GM23338 (cell line): ENCODE measurements at regions not wholly inside any gene's neighbourhood (a gene's known extent, or its start where the extent isn't known, plus 50 kb on each side); places are given as distances from the start of the nearest gene placed in this dataset.

Experiments
- ATAC-seq: fragments of 200-7000 bp; cut with Tn5 transposase; 3 replicates; pipeline ENCODE4 v1.9.1; 2020
- DNase-seq: peaks from one replicate; pipeline ENCODE4 v3.0.0-alpha.2; 2015; ENCODE audit warnings: low spot score
- H2AFZ ChIP-seq: fragments of 200-600 bp; sonication (generic); 2 replicates; pipeline ENCODE4 v1.8.0; 2016; ENCODE audit warnings: antibody characterized with exemption, mild to moderate bottlenecking, moderate library complexity
- H3F3A ChIP-seq: fragments of 200-600 bp; sonication (generic); replicated peaks from 2 replicates; pipeline ENCODE4 v1.8.0; 2017; ENCODE audit warnings: antibody characterized with exemption, mixed run types, low read depth
- H3K27ac ChIP-seq: fragments of 200-600 bp; sonication (generic); 2 replicates; pipeline ENCODE4 v1.6.1; 2016; ENCODE audit warnings: low read depth
- H3K27me3 ChIP-seq: fragments of 200-600 bp; sonication (generic); 2 replicates; pipeline ENCODE4 v1.8.0; 2016; ENCODE audit warnings: mild to moderate bottlenecking, mixed run types, moderate library complexity; ENCODE audit not compliant: insufficient read depth
- H3K36me3 ChIP-seq: fragments of 200-600 bp; sonication (generic); 2 replicates; pipeline ENCODE4 v1.8.0; 2016; ENCODE audit warnings: mild to moderate bottlenecking; ENCODE audit not compliant: insufficient read depth
- H3K4me1 ChIP-seq: fragments of 200-600 bp; sonication (generic); 2 replicates; pipeline ENCODE4 v1.8.0; 2016; ENCODE audit warnings: mild to moderate bottlenecking, moderate library complexity; ENCODE audit not compliant: insufficient read depth
- H3K4me2 ChIP-seq: fragments of 200-600 bp; sonication (generic); 2 replicates; pipeline ENCODE4 v1.7.1; 2017; ENCODE audit warnings: mixed run types
- H3K4me3 ChIP-seq: fragments of 200-600 bp; sonication (generic); 2 replicates; pipeline ENCODE4 v1.6.1; 2016; ENCODE audit warnings: mixed run types
- H3K79me2 ChIP-seq: fragments of 200-600 bp; sonication (generic); replicated peaks from 2 replicates; pipeline ENCODE4 v1.8.0; 2017; ENCODE audit warnings: mild to moderate bottlenecking; ENCODE audit not compliant: insufficient read depth
- H3K9me2 ChIP-seq: fragments of 200-600 bp; sonication (generic); 2 replicates; pipeline ENCODE4 v1.8.0; 2017; ENCODE audit not compliant: insufficient read depth
- H4K20me1 ChIP-seq: fragments of 200-600 bp; sonication (generic); replicated peaks from 2 replicates; pipeline ENCODE4 v1.8.0; 2017; ENCODE audit warnings: mild to moderate bottlenecking; ENCODE audit not compliant: insufficient read depth
- H3K27ac Mint-ChIP-seq: 2 replicates; pipeline ENCODE4 v1.8.0; 2020; ENCODE audit warnings: inconsistent platforms, mild to moderate bottlenecking, moderate library complexity, mixed read lengths
- H3K27me3 Mint-ChIP-seq: 3 replicates; pipeline ENCODE4 v1.8.0; 2022; ENCODE audit warnings: low read depth, mild to moderate bottlenecking, moderate library complexity, mixed read lengths, inconsistent platforms; ENCODE audit not compliant: insufficient read depth, poor library complexity
- H3K36me3 Mint-ChIP-seq: 3 replicates; pipeline ENCODE4 v1.8.0; 2021; ENCODE audit warnings: low read depth, mild to moderate bottlenecking, inconsistent platforms, moderate library complexity, mixed read lengths
- H3K4me1 Mint-ChIP-seq: 3 replicates; pipeline ENCODE4 v1.8.0; 2020; ENCODE audit warnings: mild to moderate bottlenecking, inconsistent platforms, mixed read lengths
- H3K4me3 Mint-ChIP-seq: 3 replicates; pipeline ENCODE4 v1.8.0; 2021; ENCODE audit warnings: moderate library complexity, mild to moderate bottlenecking, inconsistent platforms, mixed read lengths
- H3K9me3 Mint-ChIP-seq: 3 replicates; pipeline ENCODE4 v1.8.0; 2020; ENCODE audit warnings: moderate library complexity, mild to moderate bottlenecking, inconsistent platforms, mixed read lengths
- CREB1 ChIP-seq: fragments of 250-450 bp; sonication (Bioruptor Pico); IDR thresholded peaks from 2 replicates; pipeline ENCODE4 v1.5.0; 2020; ENCODE audit warnings: low read depth, mild to moderate bottlenecking, moderate library complexity
- CTCF ChIP-seq, 2 experiments: fragments of 200-600 bp in 1 of 2; sonication (generic) in 1 of 2; conservative IDR thresholded peaks; 2 replicates each; pipeline versions ENCODE4 v1.5.1 to v1.6.1; 2016 to 2017; ENCODE audit warnings: antibody characterized with exemption in 2 of 2, low read depth in 2 of 2, mild to moderate bottlenecking in 2 of 2, moderate library complexity in 1 of 2
- EZH2 ChIP-seq: fragments of 200-600 bp; sonication (generic); IDR thresholded peaks from one replicate; pipeline ENCODE4 v1.8.0; 2017; ENCODE audit warnings: antibody characterized with exemption, mild to moderate bottlenecking, low read depth; ENCODE audit not compliant: unreplicated experiment
- JUNB ChIP-seq: IDR thresholded peaks from one replicate; pipeline ENCODE4 v1.6.1; 2016; ENCODE audit warnings: antibody characterized with exemption; ENCODE audit not compliant: unreplicated experiment
- NANOG ChIP-seq: IDR thresholded peaks from 2 replicates; pipeline ENCODE4 v1.6.1; 2016; ENCODE audit warnings: antibody characterized with exemption, borderline replicate concordance
- POLR2AphosphoS5 ChIP-seq: IDR thresholded peaks from 2 replicates; pipeline ENCODE4 v1.6.1; 2016; ENCODE audit warnings: antibody characterized with exemption, low read depth
- STAT1 ChIP-seq: IDR thresholded peaks from one replicate; pipeline ENCODE4 v1.6.1; 2016; ENCODE audit warnings: antibody characterized with exemption; ENCODE audit not compliant: unreplicated experiment
- ZNF462 ChIP-seq: fragments of 250-450 bp; sonication (Bioruptor Pico); IDR thresholded peaks from 2 replicates; pipeline ENCODE4 v1.5.0; 2020; ENCODE audit warnings: mild to moderate bottlenecking, moderate library complexity

- no peak for TF ChIP-seq ZNF462 (CRISPR knock-in tag)
- no peak for TF ChIP-seq CREB1
- TF ChIP-seq JUNB: no peak
Measured at GRCh38 chr2:21310493-21310892, 186.7 kb downstream of the TDRD15 start (continued).

- ATAC-seq: no peak
- no peaks in the 10 kb centered on the region for H4K20me1 ChIP-seq
- no peak for TF ChIP-seq STAT1
- no peak for TF ChIP-seq EZH2
- TF ChIP-seq NANOG: no peak
- TF ChIP-seq POLR2AphosphoS5: no peak
- no peak for TF ChIP-seq CTCF (conservative IDR thresholded peaks at IDR 0.05; ENCODE audit: low read depth in 2 of 2)
- TF ChIP-seq ZNF462 (CRISPR knock-in tag): no peak
Measured at GRCh38 chr2:21314322-21314835, 190.6 kb downstream of the TDRD15 start.

More at GRCh38 chr2:21314322-21314835, 190.6 kb downstream of the TDRD15 start:
- Histone ChIP-seq H3K4me1 (no peaks in the 10 kb centered on the region), H3K4me2 (no peak overlapping the region), H2AFZ (no peak overlapping the region), H3K9me2 (no peaks in the 10 kb centered on the region), H3F3A (no peaks in the 10 kb centered on the region), H3K4me3 (no peak overlapping the region), H3K27ac (no peak overlapping the region), H3K36me3 (no peaks in the 10 kb centered on the region), H3K79me2 (no peaks in the 10 kb centered on the region), H3K27me3 (no peaks in the 10 kb centered on the region)
- no peaks in the 10 kb centered on the region for H3K9me3 Mint-ChIP-seq
- H3K4me3 Mint-ChIP-seq: no peak overlapping the region
- no peaks in the 10 kb centered on the region for H3K36me3 Mint-ChIP-seq
- H3K27ac Mint-ChIP-seq: no peak overlapping the region
- no peaks in the 10 kb centered on the region for H3K27me3 Mint-ChIP-seq
- peaks cover 3% of the 10 kb centered on the region; the same call in 2 of the 3 replicates for H3K4me1 Mint-ChIP-seq
- DNase-seq: no peak
